Transverse colon (tissue), 4 donors: ENCODE measurements at regions not wholly inside any gene's neighbourhood (a gene's known extent, or its start where the extent isn't known, plus 50 kb on each side); places are given as distances from the start of the nearest gene placed in this dataset.

Experiments used
- DNase-seq: peaks from one replicate; pipeline ENCODE4 v3.0.0-alpha.2; 2019
- H3K27ac ChIP-seq, 4 donors: fragments of 200-600 bp; sonication (generic); 2 replicates each; pipeline ENCODE4 v1.5.1; 2016 to 2018; ENCODE audit warnings: inconsistent platforms in 4 of 4
- H3K27me3 ChIP-seq: fragments of 200-600 bp; sonication (generic); 2 replicates; pipeline ENCODE4 v1.5.1; 2017; ENCODE audit warnings: inconsistent platforms
- H3K36me3 ChIP-seq, 4 donors: fragments of 200-600 bp; sonication (generic); 2 replicates each; pipeline ENCODE4 v1.5.1; 2017 to 2019; ENCODE audit warnings: inconsistent platforms in 4 of 4
- H3K4me1 ChIP-seq, 4 donors: fragments of 200-600 bp; sonication (generic); 2 replicates each; pipeline ENCODE4 v1.5.1; 2017 to 2020; ENCODE audit warnings: inconsistent platforms in 4 of 4
- H3K4me3 ChIP-seq, 4 donors: fragments of 200-600 bp; sonication (generic); 1 replicate in 1 of 4; 2 replicates in 3 of 4; pipeline versions ENCODE4 v1.5.1 to v1.6.1; 2017 to 2019; ENCODE audit warnings: inconsistent platforms in 4 of 4
- H3K9me3 ChIP-seq, 2 donors: fragments of 200-600 bp; sonication (generic); 2 replicates each; pipeline ENCODE4 v1.5.1; 2017 to 2019; ENCODE audit warnings: inconsistent platforms in 2 of 2
- EP300 ChIP-seq: sonication (generic); formaldehyde crosslinking; IDR thresholded peaks from one replicate; pipeline ENCODE4 v1.6.1; 2017; ENCODE audit warnings: antibody characterized with exemption, low read depth
- POLR2A ChIP-seq: fragments of 450-650 bp; IDR thresholded peaks from one replicate; pipeline ENCODE4 v1.6.1; 2016; ENCODE audit warnings: antibody characterized with exemption, mild to moderate bottlenecking, moderate library complexity
- POLR2AphosphoS5 ChIP-seq, 3 donors: sonication (generic); formaldehyde crosslinking; IDR thresholded peaks; one replicate each; pipeline ENCODE4 v1.6.1; 2016; ENCODE audit warnings: antibody characterized with exemption in 3 of 3
- WGBS, 2 donors: methylation state at CpG; one replicate each; pipeline ENCODE4 v1.1.5; 2018; ENCODE audit warnings: low coverage in 1 of 2; 5-methylcytosine and 5-hydroxymethylcytosine counted together
- in situ Hi-C, 4 donors: fragments of 200-750 bp; cut with MboI; loops; one replicate each; pipeline versions ENCODE4 v1.15.0 to v1.15.1; 2017; ENCODE audit warnings: low sequenced_read_pairs in 3 of 4, low pct_ligation_motif_present in 1 of 4, low pct_unique_long_range_greater_than_20kb in 1 of 4
- intact Hi-C: fragments of 100-400 bp; cut with DNase I; formaldehyde crosslinking; loops from one replicate; pipeline ENCODE4 v1.15.1; 2023; ENCODE audit warnings: low total_unique reads
- TF ChIP-seq, protein P1 (sequence below), 5 experiments: fragments of 200-600 bp in 3 of 5; fragments of 450-650 bp in 2 of 5; sonication (generic) in 3 of 5; IDR thresholded peaks; 1 replicate in 2 of 5; 2 replicates in 3 of 5; pipeline ENCODE4 v1.5.1; 2016 to 2017; ENCODE audit warnings: antibody characterized with exemption in 5 of 5, inconsistent platforms in 3 of 5, mild to moderate bottlenecking in 2 of 5, moderate library complexity in 1 of 5

- no peak for TF ChIP-seq EP300
- TF ChIP-seq POLR2A = no peak
- TF ChIP-seq, protein P1, sequence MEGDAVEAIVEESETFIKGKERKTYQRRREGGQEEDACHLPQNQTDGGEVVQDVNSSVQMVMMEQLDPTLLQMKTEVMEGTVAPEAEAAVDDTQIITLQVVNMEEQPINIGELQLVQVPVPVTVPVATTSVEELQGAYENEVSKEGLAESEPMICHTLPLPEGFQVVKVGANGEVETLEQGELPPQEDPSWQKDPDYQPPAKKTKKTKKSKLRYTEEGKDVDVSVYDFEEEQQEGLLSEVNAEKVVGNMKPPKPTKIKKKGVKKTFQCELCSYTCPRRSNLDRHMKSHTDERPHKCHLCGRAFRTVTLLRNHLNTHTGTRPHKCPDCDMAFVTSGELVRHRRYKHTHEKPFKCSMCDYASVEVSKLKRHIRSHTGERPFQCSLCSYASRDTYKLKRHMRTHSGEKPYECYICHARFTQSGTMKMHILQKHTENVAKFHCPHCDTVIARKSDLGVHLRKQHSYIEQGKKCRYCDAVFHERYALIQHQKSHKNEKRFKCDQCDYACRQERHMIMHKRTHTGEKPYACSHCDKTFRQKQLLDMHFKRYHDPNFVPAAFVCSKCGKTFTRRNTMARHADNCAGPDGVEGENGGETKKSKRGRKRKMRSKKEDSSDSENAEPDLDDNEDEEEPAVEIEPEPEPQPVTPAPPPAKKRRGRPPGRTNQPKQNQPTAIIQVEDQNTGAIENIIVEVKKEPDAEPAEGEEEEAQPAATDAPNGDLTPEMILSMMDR (IDR thresholded peaks at IDR 0.05) = no peak
- TF ChIP-seq POLR2AphosphoS5 (IDR thresholded peaks at IDR 0.05) = no peak
These were observed 251.0 kb downstream of the UQCRFS1 start for GRCh38 chr19:28961772-28962500.

DNA sequence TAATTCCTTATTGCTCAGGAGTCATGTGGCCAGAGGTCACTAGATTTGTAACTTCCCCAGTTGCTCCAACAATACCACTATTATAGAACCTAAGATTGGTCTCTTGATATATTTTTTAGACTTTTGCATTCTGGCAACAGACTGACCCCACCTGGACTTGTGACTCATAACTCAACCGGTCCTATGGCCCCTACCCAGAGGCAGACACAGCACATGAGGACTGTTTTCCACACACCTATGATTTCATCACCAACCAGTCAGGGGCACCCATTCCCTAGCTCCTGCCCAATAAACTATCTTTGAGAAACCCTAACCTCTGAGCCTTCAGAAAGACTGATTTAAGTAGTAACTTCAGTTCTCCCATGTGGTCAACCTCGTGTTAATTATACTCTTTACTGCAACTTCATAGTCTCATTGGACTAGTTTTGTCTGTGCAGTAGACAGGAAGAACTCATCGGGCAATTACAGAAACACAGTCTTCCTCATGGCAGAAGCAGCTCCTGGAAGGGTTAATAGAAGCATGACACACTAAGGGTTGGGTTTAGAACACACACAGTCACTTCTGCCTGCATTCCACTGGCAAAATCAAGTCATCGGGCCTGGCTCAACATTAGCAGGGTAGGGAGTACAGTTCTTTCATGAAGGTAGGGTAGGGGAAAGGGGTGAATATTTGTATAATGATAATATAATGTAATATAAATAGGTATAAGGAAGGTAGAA lies 251.8 kb downstream of the UQCRFS1 start:
- TF ChIP-seq, protein P1 (IDR thresholded peaks at IDR 0.05) = no peak
- TF ChIP-seq POLR2A = no peak
- no peak for TF ChIP-seq EP300
- no peak for TF ChIP-seq POLR2AphosphoS5 (IDR thresholded peaks at IDR 0.05)
- Histone ChIP-seq H3K9me3 (no peaks in the 10 kb centered on the region), H3K36me3 (no peaks in the 10 kb centered on the region), H3K4me3 (no peak overlapping the region), H3K27ac (no peak overlapping the region), H3K4me1 (no peaks in the 10 kb centered on the region), H3K27me3 (no peaks in the 10 kb centered on the region)
- in situ Hi-C loops (no loop called here), intact Hi-C loops (no loop called here)
- 70 to 90% methylated on average over 2 to 4 of the region's 4 CpGs for WGBS, 2 donors
- DNase-seq = no peak

More at GRCh38 chr19:28961772-28962500, 251.0 kb downstream of the UQCRFS1 start:
- no peaks in the 10 kb centered on the region for H3K36me3 ChIP-seq
- intact Hi-C loops (no loop called here), in situ Hi-C loops (no loop called here)
- no peaks in the 10 kb centered on the region for H3K9me3 ChIP-seq
- DNase-seq = no peak
- no peak overlapping the region for H3K27ac ChIP-seq
- no peaks in the 10 kb centered on the region for H3K27me3 ChIP-seq
- WGBS, 2 donors = 79 to 85% methylated on average over 1 of the region's 1 CpG
- no peaks in the 10 kb centered on the region for H3K4me1 ChIP-seq
- H3K4me3 ChIP-seq = no peak overlapping the region

- no peaks in the 10 kb centered on the region for H3K36me3 ChIP-seq
- 60 to 81% methylated on average over 1 of the region's 1 CpG for WGBS, 2 donors
- intact Hi-C loops = no loop called here
- in situ Hi-C loops = no loop called here
- no peaks in the 10 kb centered on the region for H3K9me3 ChIP-seq
- TF ChIP-seq POLR2AphosphoS5 (IDR thresholded peaks at IDR 0.05) (no peak), EP300 (no peak), POLR2A (no peak)
- TF ChIP-seq, protein P1 (IDR thresholded peaks at IDR 0.05) = no peak
- no peak overlapping the region for H3K4me3 ChIP-seq
- no peak overlapping the region for H3K27ac ChIP-seq
- DNase-seq = no peak
- no peaks in the 10 kb centered on the region for H3K4me1 ChIP-seq
- no peaks in the 10 kb centered on the region for H3K27me3 ChIP-seq
These were observed 252.4 kb downstream of the UQCRFS1 start for GRCh38 chr19:28960586-28960985.

DNA sequence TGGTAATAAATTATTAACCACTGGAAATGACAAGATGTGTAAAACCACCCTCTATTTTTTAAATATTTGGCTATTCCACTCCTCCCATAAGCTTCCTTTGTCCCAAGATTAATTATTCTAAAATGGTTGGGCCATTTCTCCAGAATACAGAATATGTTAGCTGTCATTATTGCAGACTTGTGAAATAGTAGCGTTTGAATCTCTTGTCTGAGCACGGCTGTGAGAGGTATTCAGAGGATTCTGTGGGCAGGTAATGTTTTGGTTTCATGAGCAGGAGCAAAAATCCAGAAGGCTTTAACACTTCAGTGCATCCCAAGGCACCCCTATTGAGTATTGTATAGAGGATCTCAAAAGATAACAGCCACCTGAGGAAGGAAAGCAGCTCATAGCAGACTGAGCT lies 256.0 kb downstream of the UQCRFS1 start:
- 48 to 71% methylated on average over 2 of the region's 2 CpGs for WGBS, 2 donors
- intact Hi-C loops (no loop called here), in situ Hi-C loops (no loop called here)
- Histone ChIP-seq H3K9me3 (no peaks in the 10 kb centered on the region), H3K27me3 (no peaks in the 10 kb centered on the region), H3K4me3 (no peak overlapping the region), H3K27ac (no peak overlapping the region), H3K4me1 (no peaks in the 10 kb centered on the region), H3K36me3 (no peaks in the 10 kb centered on the region)
- no peak for DNase-seq
- TF ChIP-seq POLR2A (no peak), EP300 (no peak), POLR2AphosphoS5 (IDR thresholded peaks at IDR 0.05) (no peak)
- TF ChIP-seq, protein P1 (IDR thresholded peaks at IDR 0.05) = no peak
